ENCODE measurements at regions not wholly inside any gene's neighbourhood (a gene's known extent, or its start where the extent isn't known, plus 50 kb on each side); places are given as distances from the start of the nearest gene placed in this dataset.
A peak's percentile ranks its signal among the peaks of the same experiment; 100 is the strongest.
"Not testable (repeated sequence)": the region's sequence is repeated elsewhere in the genome, so short reads cannot be mapped to it uniquely, and the experiment has no call there.

GRCh38 chr5:163261647-163262269, 175.6 kb upstream of the CCNG1 start:
- no peaks in the 10 kb centered on the region for H3K9me2 ChIP-seq (ENCODE audit: insufficient read depth, low read length)
- H3K9me3 ChIP-seq (ENCODE audit: low read length), result no peaks in the 10 kb centered on the region
- H3K27ac ChIP-seq (ENCODE audit: low read length), result no peak overlapping the region
- no peaks in the 10 kb centered on the region for H3K79me2 ChIP-seq (replicated peaks; ENCODE audit: insufficient read depth, low read length)
- H3K4me3 ChIP-seq (ENCODE audit: low read length), result no peak overlapping the region
- no peaks in the 10 kb centered on the region for H3F3A ChIP-seq (ENCODE audit: insufficient read depth, low read length, poor library complexity, severe bottlenecking)
- TF ChIP-seq EZH2 (IDR thresholded peaks at IDR 0.05; ENCODE audit: borderline replicate concordance, insufficient read depth, low read length, poor library complexity, severe bottlenecking) (no peak), RAD21 (conservative IDR thresholded peaks at IDR 0.05) (no peak), TAF1 (IDR thresholded peaks at IDR 0.05; ENCODE audit: low read depth) (no peak), POLR2AphosphoS5 (IDR thresholded peaks at IDR 0.05) (no peak), SMC3 (conservative IDR thresholded peaks at IDR 0.05; ENCODE audit: poor library complexity) (no peak), EP300 (conservative IDR thresholded peaks at IDR 0.05; ENCODE audit: poor library complexity, severe bottlenecking) (no peak)
- TF ChIP-seq, protein P1, sequence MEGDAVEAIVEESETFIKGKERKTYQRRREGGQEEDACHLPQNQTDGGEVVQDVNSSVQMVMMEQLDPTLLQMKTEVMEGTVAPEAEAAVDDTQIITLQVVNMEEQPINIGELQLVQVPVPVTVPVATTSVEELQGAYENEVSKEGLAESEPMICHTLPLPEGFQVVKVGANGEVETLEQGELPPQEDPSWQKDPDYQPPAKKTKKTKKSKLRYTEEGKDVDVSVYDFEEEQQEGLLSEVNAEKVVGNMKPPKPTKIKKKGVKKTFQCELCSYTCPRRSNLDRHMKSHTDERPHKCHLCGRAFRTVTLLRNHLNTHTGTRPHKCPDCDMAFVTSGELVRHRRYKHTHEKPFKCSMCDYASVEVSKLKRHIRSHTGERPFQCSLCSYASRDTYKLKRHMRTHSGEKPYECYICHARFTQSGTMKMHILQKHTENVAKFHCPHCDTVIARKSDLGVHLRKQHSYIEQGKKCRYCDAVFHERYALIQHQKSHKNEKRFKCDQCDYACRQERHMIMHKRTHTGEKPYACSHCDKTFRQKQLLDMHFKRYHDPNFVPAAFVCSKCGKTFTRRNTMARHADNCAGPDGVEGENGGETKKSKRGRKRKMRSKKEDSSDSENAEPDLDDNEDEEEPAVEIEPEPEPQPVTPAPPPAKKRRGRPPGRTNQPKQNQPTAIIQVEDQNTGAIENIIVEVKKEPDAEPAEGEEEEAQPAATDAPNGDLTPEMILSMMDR (IDR thresholded peaks at IDR 0.05; ENCODE audit: poor library complexity, severe bottlenecking), result no peak
- H2AFZ ChIP-seq (ENCODE audit: low read depth, low read length), result no peak overlapping the region
- H3K4me2 ChIP-seq (ENCODE audit: low read length), result no peak overlapping the region
- H4K20me1 ChIP-seq (ENCODE audit: insufficient read depth), result no peaks in the 10 kb centered on the region
- no peaks in the 10 kb centered on the region for H3K36me3 ChIP-seq (ENCODE audit: insufficient read depth, low read length)
- no peak overlapping the region for H3K9ac ChIP-seq (ENCODE audit: low read length)
- no peaks in the 10 kb centered on the region for H3K27me3 ChIP-seq (ENCODE audit: insufficient read depth, low read depth, low read length)

- H3K4me3 ChIP-seq (ENCODE audit: low read length); H3K9ac ChIP-seq (ENCODE audit: low read length); H3K9me2 ChIP-seq (ENCODE audit: insufficient read depth, low read length); H3K4me2 ChIP-seq (ENCODE audit: low read length); H3F3A ChIP-seq (ENCODE audit: insufficient read depth, low read length, poor library complexity, severe bottlenecking); H3K27me3 ChIP-seq (ENCODE audit: insufficient read depth, low read depth, low read length); H3K36me3 ChIP-seq (ENCODE audit: insufficient read depth, low read length); H3K9me3 ChIP-seq (ENCODE audit: low read length); H3K79me2 ChIP-seq (replicated peaks; ENCODE audit: insufficient read depth, low read length); H3K27ac ChIP-seq (ENCODE audit: low read length); H2AFZ ChIP-seq (ENCODE audit: low read depth, low read length); H4K20me1 ChIP-seq (ENCODE audit: insufficient read depth): not testable (repeated sequence)
Observed at GRCh38 chr5:163266249-163266648, 171.1 kb upstream of the CCNG1 start.

DNA sequence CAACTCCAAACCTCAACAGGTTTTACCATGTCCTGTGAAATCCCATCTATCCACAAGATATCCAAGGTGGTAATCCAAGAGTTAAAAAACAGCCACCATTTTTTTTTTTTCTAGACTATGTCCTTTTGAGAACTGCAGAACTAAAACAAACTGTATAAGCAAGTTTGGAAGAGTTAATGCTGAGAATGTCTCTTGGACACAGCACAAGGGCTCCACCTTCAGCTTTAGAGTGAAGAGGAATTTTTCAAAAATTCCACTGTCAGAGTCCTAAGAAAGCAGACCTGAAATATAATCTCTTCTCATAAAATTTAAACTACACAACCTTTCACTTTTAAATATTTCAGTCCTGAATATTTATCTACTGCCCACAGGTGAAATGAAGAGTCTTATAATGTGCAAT, 167.8 kb upstream of the CCNG1 start:
- H3K4me2 ChIP-seq (ENCODE audit: low read length), result no peak overlapping the region
- H3K27me3 ChIP-seq (ENCODE audit: insufficient read depth, low read depth, low read length), result no peaks in the 10 kb centered on the region
- no peaks in the 10 kb centered on the region for H3K9me3 ChIP-seq (ENCODE audit: low read length)
- no peaks in the 10 kb centered on the region for H3K79me2 ChIP-seq (replicated peaks; ENCODE audit: insufficient read depth, low read length)
- H3K27ac ChIP-seq (ENCODE audit: low read length), result no peak overlapping the region
- H3F3A ChIP-seq (ENCODE audit: insufficient read depth, low read length, poor library complexity, severe bottlenecking), result no peaks in the 10 kb centered on the region
- TF ChIP-seq SMC3 (conservative IDR thresholded peaks at IDR 0.05; ENCODE audit: poor library complexity) (peak; percentile 85), REST (IDR thresholded peaks at IDR 0.05; ENCODE audit: borderline replicate concordance) (no peak), RAD21 (conservative IDR thresholded peaks at IDR 0.05) (peak; percentile 86)
- TF ChIP-seq, protein P1 (IDR thresholded peaks at IDR 0.05; ENCODE audit: poor library complexity, severe bottlenecking), result peak; percentile 75
- H2AFZ ChIP-seq (ENCODE audit: low read depth, low read length), result no peak overlapping the region
- no peaks in the 10 kb centered on the region for H3K36me3 ChIP-seq (ENCODE audit: insufficient read depth, low read length)
- H4K20me1 ChIP-seq (ENCODE audit: insufficient read depth), result no peaks in the 10 kb centered on the region
- H3K9ac ChIP-seq (ENCODE audit: low read length), result no peak overlapping the region
- no peak overlapping the region for H3K4me3 ChIP-seq (ENCODE audit: low read length)
- no peaks in the 10 kb centered on the region for H3K9me2 ChIP-seq (ENCODE audit: insufficient read depth, low read length)

Measured in neural cell (in vitro differentiated cells).